GM21526 (cell line): ENCODE measurements at regions not wholly inside any gene's neighbourhood (a gene's known extent, or its start where the extent isn't known, plus 50 kb on each side); places are given as distances from the start of the nearest gene placed in this dataset.
"Not testable (repeated sequence)": the region's sequence is repeated elsewhere in the genome, so short reads cannot be mapped to it uniquely, and the experiment has no call there.

ENCODE experiments used
- ATAC-seq: cut with Tn5 transposase; IDR thresholded peaks from one replicate; pipeline ENCODE4 v1.9.1; 2021; ENCODE audit warnings: moderate library complexity; ENCODE audit not compliant: unreplicated experiment, low FRiP score

- no peak for ATAC-seq
Measured at GRCh38 chr10:38209332-38209731, 115.2 kb downstream of the ZNF37A start.

- not testable (repeated sequence) for ATAC-seq
Measured at GRCh38 chr10:38209748-38210147, 115.6 kb downstream of the ZNF37A start.

GRCh38 chr10:38212460-38212859 lies 118.3 kb downstream of the ZNF37A start:
- ATAC-seq: no peak

- no peak for ATAC-seq
Measured at GRCh38 chr10:38226385-38226784, 132.2 kb downstream of the ZNF37A start.

- no peak for ATAC-seq
Measured at GRCh38 chr10:38228394-38228793, 134.3 kb downstream of the ZNF37A start.

- ATAC-seq: not testable (repeated sequence)
Measured at GRCh38 chr10:38238479-38238878, 144.3 kb downstream of the ZNF37A start.

- not testable (repeated sequence) for ATAC-seq
Measured at GRCh38 chr10:38242061-38242649, 148.0 kb downstream of the ZNF37A start.

GRCh38 chr10:38248113-38248512 lies 154.0 kb downstream of the ZNF37A start:
- ATAC-seq: not testable (repeated sequence)

- ATAC-seq: not testable (repeated sequence)
Measured at GRCh38 chr10:38252551-38252950, 158.4 kb downstream of the ZNF37A start.

GRCh38 chr10:38267555-38267954 lies 173.4 kb downstream of the ZNF37A start:
- ATAC-seq: not testable (repeated sequence)

- not testable (repeated sequence) for ATAC-seq
Measured at GRCh38 chr10:38271031-38271430, 176.9 kb downstream of the ZNF37A start.

GRCh38 chr10:38274879-38275278 lies 180.7 kb downstream of the ZNF37A start:
- not testable (repeated sequence) for ATAC-seq

- ATAC-seq: not testable (repeated sequence)
Measured at GRCh38 chr10:38292560-38292959, 198.4 kb downstream of the ZNF37A start.

GRCh38 chr10:38310111-38310510 lies 216.0 kb downstream of the ZNF37A start:
- ATAC-seq: not testable (repeated sequence)

GRCh38 chr10:38315090-38315805 lies 221.1 kb downstream of the ZNF37A start:
- not testable (repeated sequence) for ATAC-seq

- ATAC-seq: not testable (repeated sequence)
Measured at GRCh38 chr10:38321393-38321792, 227.3 kb downstream of the ZNF37A start.

- not testable (repeated sequence) for ATAC-seq
Measured at GRCh38 chr10:38330306-38330705, 236.2 kb downstream of the ZNF37A start.

GRCh38 chr10:38331106-38331505 lies 237.0 kb downstream of the ZNF37A start:
- ATAC-seq: not testable (repeated sequence)

GRCh38 chr10:38333699-38334098 lies 239.6 kb downstream of the ZNF37A start:
- not testable (repeated sequence) for ATAC-seq

GRCh38 chr10:38350645-38351044 lies 256.5 kb downstream of the ZNF37A start:
- not testable (repeated sequence) for ATAC-seq

GRCh38 chr10:38354410-38354809 lies 260.3 kb downstream of the ZNF37A start:
- not testable (repeated sequence) for ATAC-seq
